DOHH2 (cell line): ENCODE measurements at regions not wholly inside any gene's neighbourhood (a gene's known extent, or its start where the extent isn't known, plus 50 kb on each side); places are given as distances from the start of the nearest gene placed in this dataset.

Experiments used
- EZH2phosphoT487 ChIP-seq: fragments of 200-600 bp; sonication (generic); IDR thresholded peaks from 2 replicates; pipeline ENCODE4 v1.6.1; 2017; ENCODE audit warnings: borderline replicate concordance, mild to moderate bottlenecking, antibody characterized with exemption, low read length, moderate library complexity, mixed read lengths
- TF ChIP-seq, protein P1 (sequence below): fragments of 200-600 bp; sonication (generic); IDR thresholded peaks from one replicate; pipeline ENCODE4 v1.5.1; 2014; ENCODE audit warnings: antibody characterized with exemption, mild to moderate bottlenecking, low read depth, low read length; ENCODE audit not compliant: poor library complexity, severe bottlenecking

DNA sequence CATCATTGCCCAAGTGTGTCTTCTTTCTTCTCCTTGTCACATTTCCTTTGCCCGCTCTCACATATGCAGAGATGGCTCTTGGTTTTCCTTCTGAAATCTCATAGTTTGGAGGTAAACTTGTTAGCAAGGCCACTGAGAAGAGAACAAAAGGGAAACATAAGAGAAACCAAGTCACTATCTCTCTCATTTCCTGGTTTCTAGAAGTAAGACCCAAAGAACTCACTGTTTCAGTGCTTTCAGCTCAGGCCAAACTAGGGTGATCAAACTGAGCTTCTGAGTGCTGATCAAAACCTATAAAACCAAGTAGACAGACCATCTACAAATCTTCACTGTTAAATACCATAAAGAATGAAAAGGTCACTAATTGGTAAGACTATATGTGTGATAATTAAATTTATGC is 275.4 kb upstream of the BTG1 start:
- TF ChIP-seq, protein P1, sequence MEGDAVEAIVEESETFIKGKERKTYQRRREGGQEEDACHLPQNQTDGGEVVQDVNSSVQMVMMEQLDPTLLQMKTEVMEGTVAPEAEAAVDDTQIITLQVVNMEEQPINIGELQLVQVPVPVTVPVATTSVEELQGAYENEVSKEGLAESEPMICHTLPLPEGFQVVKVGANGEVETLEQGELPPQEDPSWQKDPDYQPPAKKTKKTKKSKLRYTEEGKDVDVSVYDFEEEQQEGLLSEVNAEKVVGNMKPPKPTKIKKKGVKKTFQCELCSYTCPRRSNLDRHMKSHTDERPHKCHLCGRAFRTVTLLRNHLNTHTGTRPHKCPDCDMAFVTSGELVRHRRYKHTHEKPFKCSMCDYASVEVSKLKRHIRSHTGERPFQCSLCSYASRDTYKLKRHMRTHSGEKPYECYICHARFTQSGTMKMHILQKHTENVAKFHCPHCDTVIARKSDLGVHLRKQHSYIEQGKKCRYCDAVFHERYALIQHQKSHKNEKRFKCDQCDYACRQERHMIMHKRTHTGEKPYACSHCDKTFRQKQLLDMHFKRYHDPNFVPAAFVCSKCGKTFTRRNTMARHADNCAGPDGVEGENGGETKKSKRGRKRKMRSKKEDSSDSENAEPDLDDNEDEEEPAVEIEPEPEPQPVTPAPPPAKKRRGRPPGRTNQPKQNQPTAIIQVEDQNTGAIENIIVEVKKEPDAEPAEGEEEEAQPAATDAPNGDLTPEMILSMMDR, result no peak
- TF ChIP-seq EZH2phosphoT487, result no peak
